Transverse colon (tissue), 4 donors: ENCODE measurements at regions not wholly inside any gene's neighbourhood (a gene's known extent, or its start where the extent isn't known, plus 50 kb on each side); places are given as distances from the start of the nearest gene placed in this dataset.

Experiments
- CTCF ChIP-seq, 5 experiments: fragments of 200-600 bp in 3 of 5; fragments of 450-650 bp in 2 of 5; sonication (generic) in 3 of 5; IDR thresholded peaks; 1 replicate in 2 of 5; 2 replicates in 3 of 5; pipeline ENCODE4 v1.5.1; 2016 to 2017; ENCODE audit warnings: antibody characterized with exemption in 5 of 5, inconsistent platforms in 3 of 5, mild to moderate bottlenecking in 2 of 5, moderate library complexity in 1 of 5
- EP300 ChIP-seq: sonication (generic); formaldehyde crosslinking; IDR thresholded peaks from one replicate; pipeline ENCODE4 v1.6.1; 2017; ENCODE audit warnings: antibody characterized with exemption, low read depth
- POLR2AphosphoS5 ChIP-seq, 3 donors: sonication (generic); formaldehyde crosslinking; IDR thresholded peaks; one replicate each; pipeline ENCODE4 v1.6.1; 2016; ENCODE audit warnings: antibody characterized with exemption in 3 of 3

DNA sequence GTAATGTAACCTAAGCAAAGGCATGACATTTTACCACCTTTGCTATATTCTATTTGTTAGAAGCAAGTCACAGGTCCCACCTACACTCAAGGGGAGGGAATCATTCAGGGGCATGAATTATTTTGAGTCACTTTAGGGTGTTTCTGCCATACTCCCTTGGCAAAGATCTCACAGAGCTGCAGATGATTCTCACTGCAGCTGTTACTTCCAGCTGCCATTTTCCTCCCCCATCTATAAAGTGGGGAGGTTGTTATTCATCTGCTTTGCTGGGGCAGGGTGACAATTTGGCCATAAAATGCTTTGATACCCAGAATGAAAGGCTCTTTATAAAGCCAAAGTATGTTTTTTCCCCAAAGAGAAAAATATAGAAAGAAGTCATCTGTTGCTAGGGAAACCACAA is 136.5 kb upstream of the SMIM31 start:
- TF ChIP-seq POLR2AphosphoS5 (IDR thresholded peaks at IDR 0.05) (no peak), EP300 (no peak), CTCF (IDR thresholded peaks at IDR 0.05) (no peak)
